ENCODE measurements at regions not wholly inside any gene's neighbourhood (a gene's known extent, or its start where the extent isn't known, plus 50 kb on each side); places are given as distances from the start of the nearest gene placed in this dataset.

GRCh38 chr14:80323038-80323665, 111.8 kb upstream of the DIO2 start:
- TF ChIP-seq POLR2AphosphoS5 (IDR thresholded peaks at IDR 0.05; ENCODE audit: low read depth, low read length) (no peak), USF2 (IDR thresholded peaks at IDR 0.05; ENCODE audit: borderline replicate concordance, low read depth, low read length) (no peak), MXI1 (IDR thresholded peaks at IDR 0.05; ENCODE audit: low read depth, low read length) (no peak), TAF1 (IDR thresholded peaks at IDR 0.05; ENCODE audit: borderline replicate concordance, low read depth, low read length) (no peak), CTCF (IDR thresholded peaks at IDR 0.05) (no peak), CHD2 (IDR thresholded peaks at IDR 0.05; ENCODE audit: low read length, partially characterized antibody) (no peak), MAX (IDR thresholded peaks at IDR 0.05; ENCODE audit: low read depth) (no peak), GATA2 (CRISPR knock-in tag; IDR thresholded peaks at IDR 0.05) (no peak), EP300 (IDR thresholded peaks at IDR 0.05; ENCODE audit: borderline replicate concordance in 1 of 2, low read depth in 1 of 2, low read length in 1 of 2) (no peak), USF1 (IDR thresholded peaks at IDR 0.05; ENCODE audit: borderline replicate concordance, low read depth) (no peak), FOXM1 (IDR thresholded peaks at IDR 0.05; ENCODE audit: low read depth) (no peak), RFX5 (IDR thresholded peaks at IDR 0.05; ENCODE audit: low read length) (no peak), RAD21 (IDR thresholded peaks at IDR 0.05; ENCODE audit: low read length) (no peak), ZBTB33 (IDR thresholded peaks at IDR 0.05; ENCODE audit: borderline replicate concordance, low read depth) (no peak)
